ENCODE measurements at regions not wholly inside any gene's neighbourhood (a gene's known extent, or its start where the extent isn't known, plus 50 kb on each side); places are given as distances from the start of the nearest gene placed in this dataset.

DNA sequence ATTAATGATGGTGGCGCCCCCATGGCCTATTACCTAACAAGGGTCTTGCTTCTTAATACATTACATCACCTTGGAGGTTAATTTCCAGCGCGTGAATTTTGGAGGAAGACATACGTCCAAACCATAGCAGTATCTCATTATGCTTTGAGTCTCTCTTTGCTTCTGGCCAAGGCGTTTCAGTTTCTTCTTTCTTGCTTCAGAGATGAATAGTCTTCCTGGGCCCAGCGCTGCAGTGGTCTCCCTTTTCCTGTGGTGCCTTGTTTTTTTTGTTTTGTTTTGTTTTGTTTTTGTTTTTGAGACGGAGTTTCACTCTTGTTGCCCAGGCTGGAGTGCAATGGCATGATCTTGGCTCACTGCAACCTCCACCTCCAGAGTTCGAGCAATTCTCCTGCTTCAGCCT, 268.4 kb downstream of the SOX4 start:
- TF ChIP-seq, protein P1, sequence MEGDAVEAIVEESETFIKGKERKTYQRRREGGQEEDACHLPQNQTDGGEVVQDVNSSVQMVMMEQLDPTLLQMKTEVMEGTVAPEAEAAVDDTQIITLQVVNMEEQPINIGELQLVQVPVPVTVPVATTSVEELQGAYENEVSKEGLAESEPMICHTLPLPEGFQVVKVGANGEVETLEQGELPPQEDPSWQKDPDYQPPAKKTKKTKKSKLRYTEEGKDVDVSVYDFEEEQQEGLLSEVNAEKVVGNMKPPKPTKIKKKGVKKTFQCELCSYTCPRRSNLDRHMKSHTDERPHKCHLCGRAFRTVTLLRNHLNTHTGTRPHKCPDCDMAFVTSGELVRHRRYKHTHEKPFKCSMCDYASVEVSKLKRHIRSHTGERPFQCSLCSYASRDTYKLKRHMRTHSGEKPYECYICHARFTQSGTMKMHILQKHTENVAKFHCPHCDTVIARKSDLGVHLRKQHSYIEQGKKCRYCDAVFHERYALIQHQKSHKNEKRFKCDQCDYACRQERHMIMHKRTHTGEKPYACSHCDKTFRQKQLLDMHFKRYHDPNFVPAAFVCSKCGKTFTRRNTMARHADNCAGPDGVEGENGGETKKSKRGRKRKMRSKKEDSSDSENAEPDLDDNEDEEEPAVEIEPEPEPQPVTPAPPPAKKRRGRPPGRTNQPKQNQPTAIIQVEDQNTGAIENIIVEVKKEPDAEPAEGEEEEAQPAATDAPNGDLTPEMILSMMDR (IDR thresholded peaks at IDR 0.05) = no peak
- TF ChIP-seq EZH2 (IDR thresholded peaks at IDR 0.05; ENCODE audit: borderline replicate concordance, insufficient read depth, low read depth, low read length, poor library complexity, severe bottlenecking) = no peak

Data from B cell (primary cell).